ENCODE measurements at regions not wholly inside any gene's neighbourhood (a gene's known extent, or its start where the extent isn't known, plus 50 kb on each side); places are given as distances from the start of the nearest gene placed in this dataset.
A peak's percentile ranks its signal among the peaks of the same experiment; 100 is the strongest.

- Histone ChIP-seq H3K4me3 (no peak overlapping the region), H3K36me3 (peaks cover 31 to 76% (median 38%) of the 10 kb centered on the region in 4 donors), H3K4me1 (peaks cover 0 to 32% (median 20%) of the 10 kb centered on the region in 4 donors), H3K27me3 (no peaks in the 10 kb centered on the region), H3K27ac (peak overlapping the region in 3 of 4 donors; percentile 1 to 39 (median 18)), H3K9me3 (no peaks in the 10 kb centered on the region)
- intact Hi-C loops (cut with DNase I) = no loop called here
- no peak for TF ChIP-seq CTCF (IDR thresholded peaks at IDR 0.05)
- peak in 2 of 4 donors; percentile 16 to 19 for TF ChIP-seq POLR2AphosphoS5 (IDR thresholded peaks at IDR 0.05)
- DNase-seq = no peak
- WGBS, 2 donors = 87 to 94% methylated on average over 5 of the region's 5 CpGs
Observed at GRCh38 chr7:130880668-130881067, 146.7 kb upstream of the KLF14 start.

GRCh38 chr7:130881091-130881798 lies 147.2 kb upstream of the KLF14 start:
- Histone ChIP-seq H3K27me3 (no peaks in the 10 kb centered on the region), H3K9me3 (no peaks in the 10 kb centered on the region), H3K4me3 (no peak overlapping the region), H3K27ac (peak overlapping the region in 3 of 4 donors; percentile 1 to 39 (median 18)), H3K36me3 (peaks cover 31 to 78% (median 38%) of the 10 kb centered on the region in 4 donors), H3K4me1 (peaks cover 0 to 34% (median 20%) of the 10 kb centered on the region in 4 donors)
- intact Hi-C loops (cut with DNase I) = no loop called here
- no peak for DNase-seq
- no peak for TF ChIP-seq POLR2AphosphoS5 (IDR thresholded peaks at IDR 0.05)
- TF ChIP-seq EP300 (IDR thresholded peaks at IDR 0.05) = no peak
- no peak for TF ChIP-seq CTCF (IDR thresholded peaks at IDR 0.05)
- TF ChIP-seq POLR2A (IDR thresholded peaks at IDR 0.05) = no peak
- 79 to 80% methylated on average over 3 of the region's 3 CpGs for whole genome bisulfite sequencing, 2 donors

GRCh38 chr7:130881799-130882141 lies 147.8 kb upstream of the KLF14 start:
- DNase-seq = no peak
- Histone ChIP-seq H3K4me1 (peaks cover 0 to 39% (median 23%) of the 10 kb centered on the region in 4 donors), H3K4me3 (no peak overlapping the region), H3K27me3 (no peaks in the 10 kb centered on the region), H3K36me3 (peaks cover 31 to 80% (median 38%) of the 10 kb centered on the region in 4 donors), H3K27ac (peak overlapping the region in 2 of 4 donors; percentile 1 to 39), H3K9me3 (no peaks in the 10 kb centered on the region)
- no peak for TF ChIP-seq POLR2A (IDR thresholded peaks at IDR 0.05)
- no peak for TF ChIP-seq POLR2AphosphoS5 (IDR thresholded peaks at IDR 0.05)
- TF ChIP-seq CTCF (IDR thresholded peaks at IDR 0.05) = no peak
- TF ChIP-seq EP300 (IDR thresholded peaks at IDR 0.05) = no peak
- 94 to 95% methylated on average over 5 of the region's 5 CpGs for WGBS, 2 donors
- intact Hi-C loops (cut with DNase I) = no loop called here

- WGBS, 2 donors = 90 to 95% methylated on average over 2 of the region's 2 CpGs
- no peak overlapping the region for H3K4me3 ChIP-seq
- H3K4me1 ChIP-seq = peaks cover 0 to 43% (median 25%) of the 10 kb centered on the region in 4 donors
- TF ChIP-seq EP300 (IDR thresholded peaks at IDR 0.05) (no peak), POLR2AphosphoS5 (IDR thresholded peaks at IDR 0.05) (peak in 2 of 4 donors; percentile 7 to 10)
- no peak for DNase-seq
- peak overlapping the region in 2 of 4 donors; percentile 6 to 39 for H3K27ac ChIP-seq
- intact Hi-C loops (cut with DNase I) = no loop called here
- H3K36me3 ChIP-seq = peaks cover 28 to 78% (median 36%) of the 10 kb centered on the region in 4 donors
- no peaks in the 10 kb centered on the region for H3K9me3 ChIP-seq
- H3K27me3 ChIP-seq = no peaks in the 10 kb centered on the region
Observed at GRCh38 chr7:130882396-130882795, 148.4 kb upstream of the KLF14 start.

- 94 to 96% methylated on average over 6 of the region's 6 CpGs for WGBS, 2 donors
- H3K27ac ChIP-seq = no peak overlapping the region
- peaks cover 0 to 51% (median 29%) of the 10 kb centered on the region in 4 donors for H3K4me1 ChIP-seq
Observed at GRCh38 chr7:130883928-130884327, 149.9 kb upstream of the KLF14 start.

More at GRCh38 chr7:130883928-130884327, 149.9 kb upstream of the KLF14 start:
- DNase-seq = no peak
- no peak overlapping the region for H3K4me3 ChIP-seq
- no peaks in the 10 kb centered on the region for H3K27me3 ChIP-seq
- H3K36me3 ChIP-seq = peaks cover 25 to 71% (median 35%) of the 10 kb centered on the region in 4 donors
- intact Hi-C loops (cut with DNase I) = no loop called here
- TF ChIP-seq CTCF (IDR thresholded peaks at IDR 0.05) (no peak), POLR2A (IDR thresholded peaks at IDR 0.05) (no peak), POLR2AphosphoS5 (IDR thresholded peaks at IDR 0.05) (no peak), EP300 (IDR thresholded peaks at IDR 0.05) (no peak)
- no peaks in the 10 kb centered on the region for H3K9me3 ChIP-seq

All from sigmoid colon (tissue), 6 donors.